ENCODE measurements at regions not wholly inside any gene's neighbourhood (a gene's known extent, or its start where the extent isn't known, plus 50 kb on each side); places are given as distances from the start of the nearest gene placed in this dataset.

DNA sequence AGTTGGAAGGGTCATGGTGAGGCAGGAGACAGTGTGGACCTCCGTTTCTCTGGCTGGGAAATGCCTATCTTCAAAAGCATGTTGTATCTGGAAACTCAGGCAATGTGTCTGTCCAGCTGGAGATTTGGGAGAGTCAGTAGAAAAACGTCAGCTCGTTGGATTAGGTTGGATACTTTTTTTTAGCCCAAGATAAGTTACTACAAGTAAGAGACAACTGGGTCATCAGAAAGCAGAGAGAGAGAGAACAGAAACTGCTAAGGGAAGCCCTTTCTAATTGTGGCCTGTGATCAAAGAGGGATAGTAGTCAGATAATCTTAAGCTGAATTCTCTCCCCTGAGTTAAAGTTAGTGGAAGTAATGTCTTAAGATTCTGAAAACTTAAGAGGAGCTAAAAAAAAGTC, 78.9 kb upstream of the ZNF280D start (continued):
- TF ChIP-seq, protein P1, sequence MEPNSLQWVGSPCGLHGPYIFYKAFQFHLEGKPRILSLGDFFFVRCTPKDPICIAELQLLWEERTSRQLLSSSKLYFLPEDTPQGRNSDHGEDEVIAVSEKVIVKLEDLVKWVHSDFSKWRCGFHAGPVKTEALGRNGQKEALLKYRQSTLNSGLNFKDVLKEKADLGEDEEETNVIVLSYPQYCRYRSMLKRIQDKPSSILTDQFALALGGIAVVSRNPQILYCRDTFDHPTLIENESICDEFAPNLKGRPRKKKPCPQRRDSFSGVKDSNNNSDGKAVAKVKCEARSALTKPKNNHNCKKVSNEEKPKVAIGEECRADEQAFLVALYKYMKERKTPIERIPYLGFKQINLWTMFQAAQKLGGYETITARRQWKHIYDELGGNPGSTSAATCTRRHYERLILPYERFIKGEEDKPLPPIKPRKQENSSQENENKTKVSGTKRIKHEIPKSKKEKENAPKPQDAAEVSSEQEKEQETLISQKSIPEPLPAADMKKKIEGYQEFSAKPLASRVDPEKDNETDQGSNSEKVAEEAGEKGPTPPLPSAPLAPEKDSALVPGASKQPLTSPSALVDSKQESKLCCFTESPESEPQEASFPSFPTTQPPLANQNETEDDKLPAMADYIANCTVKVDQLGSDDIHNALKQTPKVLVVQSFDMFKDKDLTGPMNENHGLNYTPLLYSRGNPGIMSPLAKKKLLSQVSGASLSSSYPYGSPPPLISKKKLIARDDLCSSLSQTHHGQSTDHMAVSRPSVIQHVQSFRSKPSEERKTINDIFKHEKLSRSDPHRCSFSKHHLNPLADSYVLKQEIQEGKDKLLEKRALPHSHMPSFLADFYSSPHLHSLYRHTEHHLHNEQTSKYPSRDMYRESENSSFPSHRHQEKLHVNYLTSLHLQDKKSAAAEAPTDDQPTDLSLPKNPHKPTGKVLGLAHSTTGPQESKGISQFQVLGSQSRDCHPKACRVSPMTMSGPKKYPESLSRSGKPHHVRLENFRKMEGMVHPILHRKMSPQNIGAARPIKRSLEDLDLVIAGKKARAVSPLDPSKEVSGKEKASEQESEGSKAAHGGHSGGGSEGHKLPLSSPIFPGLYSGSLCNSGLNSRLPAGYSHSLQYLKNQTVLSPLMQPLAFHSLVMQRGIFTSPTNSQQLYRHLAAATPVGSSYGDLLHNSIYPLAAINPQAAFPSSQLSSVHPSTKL (CRISPR knock-in tag; IDR thresholded peaks at IDR 0.05) = no peak
- TF ChIP-seq ZNF746 (CRISPR knock-in tag; IDR thresholded peaks at IDR 0.05) = no peak
- no peak for TF ChIP-seq STAT5B (CRISPR knock-in tag; IDR thresholded peaks at IDR 0.05)
- no peak for TF ChIP-seq ZNF350 (CRISPR knock-in tag; IDR thresholded peaks at IDR 0.05; ENCODE audit: borderline replicate concordance, low read depth)
- no peak for TF ChIP-seq ZNF446 (CRISPR knock-in tag; IDR thresholded peaks at IDR 0.05)
- no peak for TF ChIP-seq ZNF460 (CRISPR knock-in tag; IDR thresholded peaks at IDR 0.05; ENCODE audit: borderline replicate concordance)
- TF ChIP-seq, protein P2, sequence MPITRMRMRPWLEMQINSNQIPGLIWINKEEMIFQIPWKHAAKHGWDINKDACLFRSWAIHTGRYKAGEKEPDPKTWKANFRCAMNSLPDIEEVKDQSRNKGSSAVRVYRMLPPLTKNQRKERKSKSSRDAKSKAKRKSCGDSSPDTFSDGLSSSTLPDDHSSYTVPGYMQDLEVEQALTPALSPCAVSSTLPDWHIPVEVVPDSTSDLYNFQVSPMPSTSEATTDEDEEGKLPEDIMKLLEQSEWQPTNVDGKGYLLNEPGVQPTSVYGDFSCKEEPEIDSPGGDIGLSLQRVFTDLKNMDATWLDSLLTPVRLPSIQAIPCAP (CRISPR knock-in tag; IDR thresholded peaks at IDR 0.05; ENCODE audit: low read depth) = no peak
- TF ChIP-seq RXRA (CRISPR knock-in tag; IDR thresholded peaks at IDR 0.05) = no peak
- no peak for TF ChIP-seq ZSCAN31 (CRISPR knock-in tag; IDR thresholded peaks at IDR 0.05; ENCODE audit: low read depth)
- no peak for TF ChIP-seq ZXDC (CRISPR knock-in tag; IDR thresholded peaks at IDR 0.05)
- no peak for TF ChIP-seq SIX1 (CRISPR knock-in tag; IDR thresholded peaks at IDR 0.05; ENCODE audit: borderline replicate concordance)
